Left ventricle myocardium inferior (tissue), 1 donor: ENCODE measurements at regions not wholly inside any gene's neighbourhood (a gene's known extent, or its start where the extent isn't known, plus 50 kb on each side); places are given as distances from the start of the nearest gene placed in this dataset.
"Not testable (repeated sequence)": the region's sequence is repeated elsewhere in the genome, so short reads cannot be mapped to it uniquely, and the experiment has no call there.

Experiments
- DNase-seq: peaks from one replicate; pipeline ENCODE4 v3.0.0-alpha.2; 2020
- H3K27ac ChIP-seq: fragments of 200-600 bp; replicated peaks from 2 replicates; pipeline ENCODE4 v1.8.0; 2021
- H3K27me3 ChIP-seq: fragments of 200-600 bp; 2 replicates; pipeline ENCODE4 v1.8.0; 2021; ENCODE audit warnings: low read depth
- H3K36me3 ChIP-seq: fragments of 200-600 bp; 2 replicates; pipeline ENCODE4 v1.8.0; 2021
- H3K4me1 ChIP-seq: fragments of 200-600 bp; 2 replicates; pipeline ENCODE4 v1.8.0; 2021
- H3K4me3 ChIP-seq: fragments of 200-600 bp; 2 replicates; pipeline ENCODE4 v1.8.0; 2021; ENCODE audit warnings: mild to moderate bottlenecking, moderate library complexity
- H3K9me3 ChIP-seq: fragments of 200-600 bp; replicated peaks from 2 replicates; pipeline ENCODE4 v1.8.0; 2021
- intact Hi-C: fragments of 100-400 bp; cut with micrococcal nuclease; formaldehyde crosslinking; loops from one replicate; pipeline ENCODE4 v1.11.0; 2022
- TF ChIP-seq, protein P1 (sequence below): fragments of 200-600 bp; IDR thresholded peaks from 2 replicates; pipeline ENCODE4 v1.8.0; 2021; ENCODE audit warnings: antibody characterized with exemption, mild to moderate bottlenecking, borderline replicate concordance
- donor health status: DM: no; HTN: yes; CAD: no; lungs with severe emphysema.

DNA sequence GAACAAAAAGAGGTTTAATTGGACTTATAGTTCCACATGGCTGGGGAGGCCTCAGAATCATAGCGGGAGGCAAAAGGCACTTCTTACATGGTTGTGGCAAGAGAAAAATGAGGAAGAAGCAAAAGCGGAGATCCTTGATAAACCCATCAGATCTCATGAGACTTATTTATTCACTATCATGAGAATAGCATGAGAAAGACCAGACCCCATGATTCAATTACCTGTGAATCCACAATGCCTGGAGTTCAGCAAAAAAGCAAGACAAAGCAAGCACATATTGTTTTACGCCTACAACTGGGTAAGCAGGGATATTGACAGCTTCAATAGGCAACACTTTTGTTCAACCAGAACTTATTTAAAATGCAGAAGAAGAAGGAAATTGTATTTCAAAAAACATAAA lies 218.2 kb downstream of the RPL10L start:
- H3K27ac ChIP-seq: no peak overlapping the region

DNA sequence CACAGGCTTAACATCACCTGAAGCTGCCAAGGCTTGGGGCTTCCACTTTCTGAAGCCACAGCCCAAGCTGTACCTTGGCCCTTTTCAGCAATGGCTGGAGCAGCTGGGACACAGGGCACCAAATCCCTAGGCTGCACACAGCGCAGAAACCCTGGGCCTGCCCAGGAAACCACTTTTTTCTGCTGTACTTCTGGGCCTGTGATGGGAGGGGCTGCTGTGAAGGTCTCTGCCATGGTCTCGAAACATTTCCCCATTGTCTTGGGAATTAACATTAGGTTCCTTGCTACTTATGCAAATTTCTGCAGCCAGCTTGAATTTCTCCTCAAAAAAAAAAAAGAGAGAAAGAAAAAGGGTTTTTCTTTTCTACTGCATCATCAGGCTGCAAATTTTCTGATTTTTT lies 219.1 kb downstream of the RPL10L start:
- Histone ChIP-seq H3K36me3 (no peaks in the 10 kb centered on the region), H3K4me1 (no peaks in the 10 kb centered on the region), H3K9me3 (peaks cover 14% of the 10 kb centered on the region), H3K27me3 (no peaks in the 10 kb centered on the region), H3K27ac (no peak overlapping the region), H3K4me3 (no peak overlapping the region)
- TF ChIP-seq, protein P1, sequence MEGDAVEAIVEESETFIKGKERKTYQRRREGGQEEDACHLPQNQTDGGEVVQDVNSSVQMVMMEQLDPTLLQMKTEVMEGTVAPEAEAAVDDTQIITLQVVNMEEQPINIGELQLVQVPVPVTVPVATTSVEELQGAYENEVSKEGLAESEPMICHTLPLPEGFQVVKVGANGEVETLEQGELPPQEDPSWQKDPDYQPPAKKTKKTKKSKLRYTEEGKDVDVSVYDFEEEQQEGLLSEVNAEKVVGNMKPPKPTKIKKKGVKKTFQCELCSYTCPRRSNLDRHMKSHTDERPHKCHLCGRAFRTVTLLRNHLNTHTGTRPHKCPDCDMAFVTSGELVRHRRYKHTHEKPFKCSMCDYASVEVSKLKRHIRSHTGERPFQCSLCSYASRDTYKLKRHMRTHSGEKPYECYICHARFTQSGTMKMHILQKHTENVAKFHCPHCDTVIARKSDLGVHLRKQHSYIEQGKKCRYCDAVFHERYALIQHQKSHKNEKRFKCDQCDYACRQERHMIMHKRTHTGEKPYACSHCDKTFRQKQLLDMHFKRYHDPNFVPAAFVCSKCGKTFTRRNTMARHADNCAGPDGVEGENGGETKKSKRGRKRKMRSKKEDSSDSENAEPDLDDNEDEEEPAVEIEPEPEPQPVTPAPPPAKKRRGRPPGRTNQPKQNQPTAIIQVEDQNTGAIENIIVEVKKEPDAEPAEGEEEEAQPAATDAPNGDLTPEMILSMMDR: no peak
- DNase-seq: no peak
- intact Hi-C loops: no loop called here

More for the DNA sequence above, 218.2 kb downstream of the RPL10L start:
- TF ChIP-seq, protein P1: no peak
- Histone ChIP-seq H3K9me3 (peaks cover 14% of the 10 kb centered on the region), H3K4me1 (no peaks in the 10 kb centered on the region), H3K27me3 (no peaks in the 10 kb centered on the region), H3K36me3 (no peaks in the 10 kb centered on the region), H3K4me3 (no peak overlapping the region)
- DNase-seq: no peak
- intact Hi-C loops: no loop called here

DNA sequence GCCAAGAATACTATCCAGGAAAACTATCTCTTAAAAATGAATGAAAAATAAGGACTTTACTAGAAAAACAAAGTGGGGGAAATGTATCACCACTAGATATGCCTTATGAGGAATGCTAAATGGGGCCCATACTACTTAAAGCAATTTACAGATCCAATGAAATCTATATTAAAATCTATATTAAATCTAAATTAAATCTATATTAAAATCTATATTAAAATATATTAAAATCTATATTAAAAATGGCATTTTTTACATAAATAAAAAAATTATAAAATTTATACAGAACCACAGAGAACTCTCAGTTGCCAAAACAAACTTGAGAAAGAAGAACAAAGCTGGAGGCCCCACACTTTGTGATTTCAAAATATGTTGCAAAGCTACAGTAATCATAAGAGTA lies 234.5 kb downstream of the RPL10L start:
- Histone ChIP-seq H3K36me3 (no peaks in the 10 kb centered on the region), H3K9me3 (peaks cover 69% of the 10 kb centered on the region), H3K27me3 (no peaks in the 10 kb centered on the region), H3K4me1 (no peaks in the 10 kb centered on the region), H3K4me3 (no peak overlapping the region), H3K27ac (no peak overlapping the region)
- TF ChIP-seq, protein P1: no peak
- DNase-seq: no peak
- intact Hi-C loops: no loop called here

DNA sequence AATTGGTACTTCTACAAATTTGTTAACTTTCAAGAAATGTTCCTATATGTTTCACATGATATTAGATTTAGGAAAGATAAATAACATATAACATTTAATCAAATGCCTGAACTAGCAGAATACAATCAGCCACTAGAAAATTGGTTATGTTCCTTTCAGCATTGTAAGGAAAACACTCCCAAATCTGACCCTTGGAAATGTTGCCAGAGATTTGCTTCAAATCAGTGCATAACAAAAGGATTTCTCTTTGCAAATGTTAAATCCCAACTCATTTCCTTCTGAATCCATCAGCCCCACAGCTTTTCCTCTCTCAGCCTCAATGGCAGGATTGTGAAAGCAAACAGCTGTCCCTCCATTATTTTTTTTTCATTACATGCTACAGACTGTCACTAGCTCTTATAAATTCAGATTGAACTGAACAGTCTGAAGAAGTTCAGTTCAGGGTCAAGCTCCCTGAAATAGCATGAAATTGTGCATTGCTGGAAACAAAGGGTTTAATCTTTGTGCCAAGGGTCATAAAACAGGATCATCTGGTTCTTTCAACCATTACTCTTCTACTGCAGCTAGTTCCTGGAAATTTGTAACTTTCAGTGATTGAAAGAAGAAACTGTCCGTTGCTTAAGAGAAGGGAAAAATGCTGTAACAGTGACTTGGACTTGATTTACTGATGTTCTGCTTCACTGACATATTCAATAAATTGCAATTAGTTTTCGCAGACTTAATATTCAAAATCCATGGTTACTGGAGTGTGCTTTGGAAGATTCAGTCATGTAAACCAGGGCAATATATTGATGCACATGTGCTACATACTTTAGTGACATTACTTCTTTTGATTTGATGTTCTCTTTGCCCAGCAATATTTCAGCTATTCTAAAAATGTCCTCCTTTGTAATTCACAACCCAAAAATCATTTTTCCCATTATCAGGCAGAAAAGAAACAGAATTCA lies 246.4 kb downstream of the RPL10L start:
- Histone ChIP-seq H3K4me3 (no peak overlapping the region), H3K36me3 (no peaks in the 10 kb centered on the region), H3K27ac (no peak overlapping the region), H3K9me3 (no peaks in the 10 kb centered on the region), H3K4me1 (no peaks in the 10 kb centered on the region), H3K27me3 (no peaks in the 10 kb centered on the region)
- TF ChIP-seq, protein P1: no peak
- DNase-seq: no peak
- intact Hi-C loops: no loop called here

DNA sequence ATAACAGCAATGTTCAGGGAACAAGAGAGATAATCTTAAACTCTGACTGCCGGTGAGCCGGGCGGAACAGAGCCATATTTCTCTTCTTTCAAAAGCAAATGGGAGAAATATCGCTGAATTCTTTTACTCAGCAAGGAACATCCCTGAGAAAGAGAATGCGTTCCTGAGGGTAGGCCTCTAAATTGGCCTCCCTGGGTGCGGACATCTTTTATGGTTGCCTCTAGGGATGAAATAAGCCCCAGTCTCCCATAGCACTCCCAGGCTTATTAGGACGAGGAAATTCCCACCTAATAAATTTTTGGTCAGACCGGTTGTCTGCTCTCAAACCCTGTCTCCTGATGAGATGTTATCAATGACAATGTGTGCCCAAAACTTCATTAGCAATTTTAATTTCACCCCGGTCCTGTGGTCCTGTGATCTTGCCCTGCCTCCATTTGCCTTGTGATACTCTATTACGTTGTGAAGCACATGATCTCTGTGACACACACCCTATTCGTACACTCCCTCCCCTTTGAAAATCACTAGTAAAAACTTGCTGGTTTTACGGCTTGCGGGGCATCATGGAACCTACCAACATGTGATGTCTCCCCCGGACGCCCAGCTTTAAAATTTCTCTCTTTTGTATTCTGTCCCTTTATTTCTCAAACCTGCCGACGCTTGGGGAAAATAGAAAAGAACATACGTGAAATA lies 249.4 kb downstream of the RPL10L start:
- H3K9me3 ChIP-seq, H3K27ac ChIP-seq, DNase-seq, H3K36me3 ChIP-seq, H3K4me1 ChIP-seq, intact Hi-C loops, H3K4me3 ChIP-seq, H3K27me3 ChIP-seq: not testable (repeated sequence)

DNA sequence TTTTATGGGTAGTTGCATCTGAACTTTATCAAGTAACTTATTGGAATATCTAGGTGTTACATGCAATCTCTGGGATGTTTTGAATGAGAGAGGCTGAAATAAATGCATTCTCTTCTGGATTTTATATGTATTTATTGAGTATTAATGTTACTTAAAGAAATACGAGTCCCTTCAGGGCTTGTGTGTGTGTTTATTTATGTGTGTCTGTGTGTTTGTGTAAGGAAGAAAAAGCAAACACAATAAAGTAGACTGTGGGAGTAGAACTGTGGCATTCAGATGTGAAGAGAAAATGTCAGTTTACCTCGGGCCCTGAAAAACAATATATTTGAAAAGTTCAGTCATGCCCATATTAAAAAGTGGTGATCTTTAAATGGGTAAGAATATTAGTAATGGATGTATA lies 250.5 kb downstream of the RPL10L start:
- no peak for DNase-seq
- no peaks in the 10 kb centered on the region for H3K27me3 ChIP-seq
- no peaks in the 10 kb centered on the region for H3K4me1 ChIP-seq
- intact Hi-C loops: no loop called here
- no peak overlapping the region for H3K27ac ChIP-seq
- no peaks in the 10 kb centered on the region for H3K36me3 ChIP-seq
- TF ChIP-seq, protein P1: no peak
- no peak overlapping the region for H3K4me3 ChIP-seq
- H3K9me3 ChIP-seq: no peaks in the 10 kb centered on the region
